ENCODE measurements at regions not wholly inside any gene's neighbourhood (a gene's known extent, or its start where the extent isn't known, plus 50 kb on each side); places are given as distances from the start of the nearest gene placed in this dataset.

- TF ChIP-seq HOMEZ (CRISPR knock-in tag; IDR thresholded peaks at IDR 0.05) (no peak), RERE (CRISPR knock-in tag; IDR thresholded peaks at IDR 0.05; ENCODE audit: borderline replicate concordance) (no peak), PKNOX1 (IDR thresholded peaks at IDR 0.05) (peak; percentile 35), MCM3 (IDR thresholded peaks at IDR 0.05) (no peak), CEBPG (CRISPR knock-in tag; IDR thresholded peaks at IDR 0.05) (no peak), CEBPG (tag; conservative IDR thresholded peaks at IDR 0.05 in 1 of 2, IDR thresholded peaks at IDR 0.05 in 1 of 2) (no peak), HCFC1 (IDR thresholded peaks at IDR 0.05; ENCODE audit: low read depth, low read length) (no peak), TFAM (CRISPR knock-in tag; conservative IDR thresholded peaks at IDR 0.05) (no peak), FOXA1 (IDR thresholded peaks at IDR 0.05; ENCODE audit: borderline replicate concordance) (no peak), KDM5B (IDR thresholded peaks at IDR 0.05; ENCODE audit: insufficient replicate concordance, low read depth, low read length) (no peak), NR2C1 (IDR thresholded peaks at IDR 0.05) (no peak), NR2C1 (tag; IDR thresholded peaks at IDR 0.05) (no peak), ZNF583 (CRISPR knock-in tag; IDR thresholded peaks at IDR 0.05) (peak; percentile 74; the same call in 1 of the 2 replicates), CBX2 (IDR thresholded peaks at IDR 0.05; ENCODE audit: insufficient read depth, low read length, poor library complexity, severe bottlenecking) (peak; percentile 6), MCM2 (IDR thresholded peaks at IDR 0.05; ENCODE audit: low read depth) (no peak), ELF2 (CRISPR knock-in tag; IDR thresholded peaks at IDR 0.05) (no peak; the same call in 1 of the 2 replicates), ZNF347 (CRISPR knock-in tag; IDR thresholded peaks at IDR 0.05; ENCODE audit: low read depth) (no peak), DEAF1 (CRISPR knock-in tag; IDR thresholded peaks at IDR 0.05) (peak; percentile 44; the same call in 1 of the 2 replicates), ZNF444 (CRISPR knock-in tag; IDR thresholded peaks at IDR 0.05) (no peak)
These were observed 52.5 kb upstream of the CLDN5 start (continued) for GRCh38 chr22:19576460-19577421.
